GM21825 (cell line): ENCODE measurements at regions not wholly inside any gene's neighbourhood (a gene's known extent, or its start where the extent isn't known, plus 50 kb on each side); places are given as distances from the start of the nearest gene placed in this dataset.
"Not testable (repeated sequence)": the region's sequence is repeated elsewhere in the genome, so short reads cannot be mapped to it uniquely, and the experiment has no call there.

Experiments
- ATAC-seq: cut with Tn5 transposase; IDR thresholded peaks from one replicate; pipeline ENCODE4 v1.9.1; 2021; ENCODE audit warnings: mild to moderate bottlenecking, moderate library complexity; ENCODE audit not compliant: unreplicated experiment

- no peak for ATAC-seq
Observed at GRCh38 chr9:129440435-129441186, 180.3 kb downstream of the C9orf50 start.

GRCh38 chr9:129439242-129439641 lies 181.7 kb downstream of the C9orf50 start:
- no peak for ATAC-seq

GRCh38 chr9:129437626-129438323 lies 183.1 kb downstream of the C9orf50 start:
- ATAC-seq = no peak

- ATAC-seq = no peak
Observed at GRCh38 chr9:129436751-129437625, 183.9 kb downstream of the C9orf50 start.

- no peak for ATAC-seq
Observed at GRCh38 chr9:129435988-129436717, 184.7 kb downstream of the C9orf50 start.

GRCh38 chr9:129435291-129435690 lies 185.6 kb downstream of the C9orf50 start:
- ATAC-seq = no peak

- no peak for ATAC-seq
Observed at GRCh38 chr9:129434187-129434586, 186.7 kb downstream of the C9orf50 start.

GRCh38 chr9:129432297-129433154 lies 188.4 kb downstream of the C9orf50 start:
- ATAC-seq = no peak

GRCh38 chr9:129430940-129431643 lies 189.8 kb downstream of the C9orf50 start:
- ATAC-seq = no peak

- no peak for ATAC-seq
Observed at GRCh38 chr9:129428864-129429577, 191.9 kb downstream of the C9orf50 start.

GRCh38 chr9:129427149-129427548 lies 193.8 kb downstream of the C9orf50 start:
- no peak for ATAC-seq

- ATAC-seq = not testable (repeated sequence)
Observed at GRCh38 chr9:129423755-129424154, 197.1 kb downstream of the C9orf50 start.

- no peak for ATAC-seq
Observed at GRCh38 chr9:129423216-129423615, 197.7 kb downstream of the C9orf50 start.

- no peak for ATAC-seq
Observed at GRCh38 chr9:129422843-129423192, 198.1 kb downstream of the C9orf50 start.

- no peak for ATAC-seq
Observed at GRCh38 chr9:129422032-129422842, 198.7 kb downstream of the C9orf50 start.

- no peak for ATAC-seq
Observed at GRCh38 chr9:129421371-129421770, 199.5 kb downstream of the C9orf50 start.

GRCh38 chr9:129420721-129421120 lies 200.2 kb downstream of the C9orf50 start:
- ATAC-seq = no peak

- no peak for ATAC-seq
Observed at GRCh38 chr9:129419382-129419899, 201.5 kb downstream of the C9orf50 start.
